GM18505 (cell line): ENCODE measurements at regions not wholly inside any gene's neighbourhood (a gene's known extent, or its start where the extent isn't known, plus 50 kb on each side); places are given as distances from the start of the nearest gene placed in this dataset.

Experiments used
- ATAC-seq: cut with Tn5 transposase; IDR thresholded peaks from one replicate; pipeline ENCODE4 v1.9.1; 2021; ENCODE audit not compliant: unreplicated experiment
- POLR2A ChIP-seq: IDR thresholded peaks from 4 replicates; pipeline ENCODE4 v1.6.1; 2011; ENCODE audit warnings: borderline replicate concordance; ENCODE audit not compliant: insufficient read depth, insufficient read length; ENCODE audit errors: extremely low read depth

DNA sequence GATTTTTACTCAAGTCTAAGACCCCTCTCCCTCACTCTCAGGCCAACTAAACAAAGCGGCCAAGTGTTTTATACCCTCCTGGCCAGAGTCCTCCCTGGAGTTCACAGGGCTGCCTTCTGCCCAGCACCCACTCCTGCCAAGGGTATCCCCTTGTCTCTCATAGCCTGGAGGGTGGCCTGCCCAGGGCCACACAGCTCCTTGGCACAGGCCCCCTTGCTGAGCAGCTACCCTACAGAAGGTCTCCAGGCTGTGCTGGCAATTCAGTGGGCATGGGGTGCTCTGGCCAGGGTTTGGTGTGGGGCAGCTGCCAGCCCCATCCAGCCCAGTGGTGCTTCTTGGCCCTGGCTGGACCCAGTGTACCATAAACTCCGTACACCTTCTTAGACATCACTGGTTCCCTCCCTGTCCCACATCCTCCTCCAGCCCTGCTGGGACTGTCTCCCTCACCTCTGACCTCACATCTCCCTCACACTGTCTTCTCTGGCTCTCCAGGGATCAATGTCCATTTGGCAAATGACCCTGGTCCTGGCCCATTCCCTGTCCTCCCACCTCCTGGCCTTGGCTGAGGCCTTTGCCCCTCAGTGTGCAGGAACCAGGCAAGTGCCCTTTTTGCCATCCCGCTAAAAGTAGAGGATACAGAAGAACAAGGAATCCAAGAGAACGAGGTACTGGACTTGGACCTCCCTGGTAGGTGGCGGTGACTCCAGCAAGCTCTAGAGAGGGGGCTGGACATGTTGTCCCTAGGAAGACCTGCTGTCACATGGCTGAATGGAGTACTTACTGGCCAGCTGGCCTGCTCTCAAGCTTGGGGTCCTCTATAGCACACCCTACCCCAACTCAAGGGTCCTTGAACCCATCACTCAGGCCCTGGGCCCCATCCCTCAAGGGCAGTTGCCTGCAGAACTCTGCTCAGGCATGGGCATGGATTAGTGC is 50.0 kb upstream of the TRPM1 start:
- TF ChIP-seq POLR2A = no peak

DNA sequence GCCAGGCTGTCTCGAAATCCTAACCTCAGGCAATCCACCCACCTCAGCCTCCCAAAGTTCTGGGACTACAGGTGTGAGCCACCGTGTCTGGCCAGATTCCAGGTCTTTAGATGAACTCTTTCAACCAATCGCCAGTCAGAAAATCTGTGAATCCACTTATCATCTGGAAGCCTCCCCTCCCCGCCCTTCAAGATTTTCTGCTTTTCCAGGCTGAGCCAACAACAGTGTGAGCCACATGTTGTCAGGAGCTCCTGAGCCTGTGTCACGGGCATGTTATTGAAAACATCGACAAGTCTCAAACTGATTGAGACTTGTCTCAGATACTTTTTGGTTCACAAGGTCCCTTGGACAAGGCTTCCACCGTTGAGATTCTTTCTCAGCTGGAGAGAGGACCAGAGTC is 52.0 kb upstream of the TRPM1 start:
- ATAC-seq = no peak
- TF ChIP-seq POLR2A = no peak

More for the DNA sequence above, 50.0 kb upstream of the TRPM1 start:
- ATAC-seq = no peak

DNA sequence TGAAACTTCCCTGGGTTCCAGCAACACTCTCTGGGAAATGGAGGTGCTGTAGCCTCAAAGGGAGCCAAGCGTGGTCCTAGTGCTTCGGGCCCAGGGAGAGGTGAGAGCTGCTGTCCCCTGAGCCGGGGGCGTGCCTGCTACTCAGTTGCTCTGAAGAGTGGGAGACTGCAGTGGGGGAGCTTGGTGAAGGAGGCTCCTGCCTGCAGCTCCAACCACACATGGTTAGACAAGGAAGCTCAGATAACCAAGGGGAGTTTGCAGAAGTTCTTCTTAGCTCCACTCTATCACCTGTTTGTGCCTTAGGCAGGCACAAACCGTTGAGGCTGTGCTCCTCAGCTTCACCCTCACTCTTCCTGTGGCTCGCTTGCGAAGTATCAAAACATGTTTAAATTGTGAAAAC is 53.6 kb upstream of the TRPM1 start:
- ATAC-seq = no peak
- TF ChIP-seq POLR2A = no peak

DNA sequence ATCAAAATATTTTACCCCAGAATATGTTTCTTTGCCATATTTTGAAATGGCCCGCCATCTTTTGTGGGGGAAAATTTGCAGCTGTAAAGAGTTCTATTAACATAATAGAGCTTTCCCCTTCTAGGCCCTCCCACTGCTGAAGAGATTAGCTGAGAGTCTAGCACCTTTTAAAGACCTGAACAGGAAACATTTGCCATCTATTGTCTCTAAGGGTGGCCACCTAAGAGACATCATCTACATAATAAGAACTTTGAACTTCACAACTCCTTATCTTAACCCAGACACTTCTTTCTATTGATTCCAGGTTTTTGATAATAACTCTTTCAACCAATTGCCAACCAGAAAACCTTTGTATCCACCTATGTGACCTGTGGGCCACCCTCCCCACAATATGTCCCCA is 54.7 kb upstream of the TRPM1 start:
- no peak for ATAC-seq
- no peak for TF ChIP-seq POLR2A

DNA sequence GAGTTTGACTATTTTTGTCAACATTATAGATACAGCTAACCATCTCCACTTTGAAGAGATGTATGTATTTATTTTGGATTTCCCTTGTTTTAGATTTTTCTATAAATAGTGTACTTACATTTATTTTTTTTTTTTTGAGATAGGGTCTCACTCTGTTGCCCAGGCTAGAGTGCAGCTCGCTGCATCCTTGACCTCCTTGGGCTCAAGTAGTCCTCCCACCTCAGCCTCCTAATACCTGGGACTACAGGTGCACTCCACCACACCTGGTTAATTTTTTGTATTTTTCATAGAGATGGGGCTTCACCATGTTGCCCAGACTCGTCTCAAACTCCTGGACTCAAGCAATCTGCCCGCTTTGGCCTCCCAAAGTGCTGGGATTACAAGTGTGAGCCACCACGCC is 55.3 kb upstream of the TRPM1 start:
- ATAC-seq = no peak
- no peak for TF ChIP-seq POLR2A

DNA sequence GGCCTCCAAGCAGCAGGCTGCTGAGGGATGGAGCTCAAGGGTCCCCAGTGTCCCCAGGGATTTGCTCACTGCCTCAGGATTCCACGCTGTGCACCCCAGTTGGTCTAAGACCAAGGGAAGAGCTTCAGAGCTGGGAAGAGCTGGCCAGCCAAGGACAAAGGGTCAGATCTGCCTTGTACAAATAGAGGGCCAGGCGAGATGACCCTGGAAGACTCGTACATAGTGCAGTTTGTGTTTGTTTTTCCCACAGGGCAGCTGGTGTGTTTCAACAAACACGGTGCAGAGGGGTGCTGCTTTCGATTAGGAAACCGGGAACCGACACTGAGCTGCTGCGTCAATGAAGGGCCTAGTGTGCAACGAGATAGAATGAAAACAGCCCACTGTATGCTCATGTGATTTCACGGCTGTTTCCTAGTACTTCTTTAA is 56.1 kb upstream of the TRPM1 start:
- no peak for TF ChIP-seq POLR2A
- no peak for ATAC-seq

GRCh38 chr15:31158858-31159569 is 57.5 kb upstream of the TRPM1 start:
- ATAC-seq = no peak
- no peak for TF ChIP-seq POLR2A

DNA sequence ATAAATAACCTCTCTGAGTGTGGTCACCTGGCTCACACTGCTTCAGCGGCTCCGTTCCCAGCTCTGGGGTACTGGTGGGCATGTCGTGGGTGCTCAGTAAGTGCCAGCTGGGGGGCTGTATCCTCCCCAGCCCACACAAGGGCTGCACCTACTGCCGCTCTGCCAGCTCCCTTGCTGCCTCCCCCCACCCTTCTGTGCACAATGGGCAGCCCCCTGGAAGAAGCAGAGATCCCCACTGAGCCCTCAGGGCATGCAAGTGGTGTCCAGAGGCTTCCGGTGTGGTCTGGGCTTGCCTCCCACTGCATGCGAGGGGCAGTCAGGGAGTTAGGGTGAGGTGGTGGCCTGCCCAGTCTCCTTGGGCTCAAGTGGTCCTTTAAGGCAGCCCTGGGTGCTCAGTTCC is 58.3 kb upstream of the TRPM1 start:
- TF ChIP-seq POLR2A = no peak
- no peak for ATAC-seq

DNA sequence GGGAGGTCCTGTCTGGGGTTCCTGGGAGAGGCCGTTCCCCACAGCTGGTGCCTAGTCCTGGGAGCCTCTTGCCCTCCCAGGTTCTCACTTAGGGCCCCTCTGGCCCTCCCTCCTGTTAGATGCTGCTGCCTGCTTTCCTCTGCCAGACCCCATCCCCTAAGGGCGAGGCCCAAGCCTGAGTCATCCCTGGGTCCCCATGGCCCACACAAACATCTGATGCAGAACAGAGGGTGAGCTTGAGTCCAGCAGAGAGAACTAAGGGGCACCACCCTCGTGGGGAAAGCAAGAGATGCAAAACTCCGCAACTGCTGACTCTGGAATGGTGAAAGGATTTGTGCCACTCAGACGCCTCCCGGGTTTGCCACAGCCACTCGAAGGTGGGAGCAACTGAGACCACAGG is 58.8 kb upstream of the TRPM1 start:
- TF ChIP-seq POLR2A = no peak
- ATAC-seq = no peak

GRCh38 chr15:31160740-31161495 is 59.4 kb upstream of the TRPM1 start:
- no peak for ATAC-seq
- TF ChIP-seq POLR2A = no peak

GRCh38 chr15:31161951-31162350 is 60.4 kb upstream of the TRPM1 start:
- ATAC-seq = no peak
- no peak for TF ChIP-seq POLR2A

- ATAC-seq = no peak
- TF ChIP-seq POLR2A = no peak
These were observed 61.4 kb upstream of the TRPM1 start for GRCh38 chr15:31162721-31163510.
